BLaER1 treated with 17β-estradiol and CSF1 and Interleukin-3, amounts not matched to agents 10 nM and 100 nM (cell line): ENCODE measurements at regions not wholly inside any gene's neighbourhood (a gene's known extent, or its start where the extent isn't known, plus 50 kb on each side); places are given as distances from the start of the nearest gene placed in this dataset.

Experiments used
- H3K27ac ChIP-seq, 11 experiments: shearing (Covaris generic); formaldehyde crosslinking; 2 replicates each; pipeline ENCODE4 v1.8.1; 2022
- H3K27me3 ChIP-seq, 11 experiments: shearing (Covaris generic); formaldehyde crosslinking; 2 replicates each; pipeline ENCODE4 v1.8.1; 2022
- H3K36me3 ChIP-seq, 11 experiments: shearing (Covaris generic); formaldehyde crosslinking; 2 replicates each; pipeline ENCODE4 v1.8.1; 2022
- H3K4me1 ChIP-seq, 10 experiments: shearing (Covaris generic); formaldehyde crosslinking; 2 replicates each; pipeline ENCODE4 v1.8.1; 2022
- H3K4me2 ChIP-seq, 11 experiments: shearing (Covaris generic); formaldehyde crosslinking; 2 replicates each; pipeline ENCODE4 v1.8.1; 2022
- H3K4me3 ChIP-seq, 10 experiments: shearing (Covaris generic); formaldehyde crosslinking; 2 replicates each; pipeline ENCODE4 v1.8.1; 2022
- H3K9ac ChIP-seq, 11 experiments: shearing (Covaris generic); formaldehyde crosslinking; 2 replicates each; pipeline ENCODE4 v1.8.1; 2022
- H3K9me3 ChIP-seq, 11 experiments: shearing (Covaris generic); formaldehyde crosslinking; replicated peaks in 1 of 11; 2 replicates each; pipeline ENCODE4 v1.8.1; 2022
- H4K20me1 ChIP-seq, 11 experiments: shearing (Covaris generic); formaldehyde crosslinking; 2 replicates each; pipeline ENCODE4 v1.8.1; 2022
- Cebpa-rat ChIP-seq, 11 experiments: shearing (Covaris generic); IDR thresholded peaks; 2 replicates each; pipeline ENCODE4 v1.8.1; 2022

GRCh38 chr1:55938861-55939260 lies 640.5 kb downstream of the PLPP3 start:
- Histone ChIP-seq H3K4me1 (no peaks in the 10 kb centered on the region), H3K9me3 (peaks cover 0 to 17% (median 3%) of the 10 kb centered on the region in 11 experiments; a peak in 4 of 22 replicates), H4K20me1 (no peaks in the 10 kb centered on the region; a peak in 1 of 22 replicates), H3K4me2 (no peak overlapping the region), H3K36me3 (no peaks in the 10 kb centered on the region), H3K4me3 (no peak overlapping the region), H3K27me3 (no peaks in the 10 kb centered on the region), H3K27ac (no peak overlapping the region), H3K9ac (no peak overlapping the region)
- no peak for TF ChIP-seq Cebpa-rat (IDR thresholded peaks at IDR 0.05)

GRCh38 chr1:55938376-55938850 lies 641.0 kb downstream of the PLPP3 start:
- no peak overlapping the region for H3K9ac ChIP-seq
- no peak overlapping the region for H3K4me2 ChIP-seq
- H3K36me3 ChIP-seq, result no peaks in the 10 kb centered on the region
- no peaks in the 10 kb centered on the region for H3K4me1 ChIP-seq
- no peaks in the 10 kb centered on the region; a peak in 1 of 22 replicates for H4K20me1 ChIP-seq
- no peak overlapping the region for H3K4me3 ChIP-seq
- no peak overlapping the region for H3K27ac ChIP-seq
- TF ChIP-seq Cebpa-rat (IDR thresholded peaks at IDR 0.05), result no peak
- H3K9me3 ChIP-seq, result peaks cover 0 to 17% (median 3%) of the 10 kb centered on the region in 11 experiments; a peak in 4 of 22 replicates
- H3K27me3 ChIP-seq, result no peaks in the 10 kb centered on the region

DNA sequence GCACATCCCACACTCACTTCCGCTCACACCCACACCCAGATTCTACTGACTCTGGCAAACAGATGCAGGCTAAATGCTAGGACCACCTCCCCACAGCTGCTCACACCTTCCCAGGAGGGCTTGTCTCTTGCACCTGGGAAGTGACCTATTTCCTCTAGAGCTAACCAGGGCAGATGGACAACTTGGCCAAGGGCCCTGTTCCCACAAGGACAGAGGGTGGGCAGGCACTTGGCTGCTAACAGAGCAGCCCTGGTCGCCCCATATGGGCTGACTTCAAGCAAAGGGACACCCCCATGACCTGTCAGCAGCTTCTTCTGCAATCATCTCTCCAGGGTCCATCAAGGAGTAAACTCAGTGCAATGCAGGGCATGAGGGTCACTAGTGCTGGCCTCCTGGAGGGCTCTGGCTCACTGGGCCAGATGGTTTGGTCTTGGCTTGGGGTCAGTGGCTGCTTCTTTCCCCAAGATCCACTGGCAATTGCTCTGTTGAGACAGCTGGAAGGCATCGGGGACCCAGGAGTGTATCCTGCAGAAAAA lies 641.5 kb downstream of the PLPP3 start:
- TF ChIP-seq Cebpa-rat (IDR thresholded peaks at IDR 0.05), result no peak

DNA sequence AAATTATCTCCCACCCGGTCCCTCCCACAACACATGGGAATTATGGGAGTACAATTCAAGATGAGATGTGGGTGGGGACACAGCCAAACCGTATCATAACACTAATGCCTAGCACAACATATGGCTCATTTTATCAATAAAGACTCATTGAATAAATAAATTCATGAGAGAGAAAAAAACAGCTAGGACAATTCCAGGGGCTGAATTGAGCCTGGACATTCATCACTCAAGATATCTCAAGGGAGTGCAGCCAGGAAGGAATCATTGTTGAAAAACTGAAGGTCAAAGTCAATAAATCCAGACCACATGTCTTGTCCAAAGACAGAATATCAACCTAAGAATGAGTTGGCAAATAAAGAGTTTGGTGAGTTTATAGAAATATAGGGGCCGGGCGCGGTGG lies 644.1 kb downstream of the PLPP3 start:
- Histone ChIP-seq H3K27ac (no peak overlapping the region), H3K27me3 (no peaks in the 10 kb centered on the region), H3K4me1 (no peaks in the 10 kb centered on the region), H3K9me3 (peaks cover 0 to 14% (median 0%) of the 10 kb centered on the region in 11 experiments; a peak in 2 of 22 replicates), H3K4me3 (no peak overlapping the region), H3K9ac (no peak overlapping the region), H3K36me3 (no peaks in the 10 kb centered on the region), H3K4me2 (no peak overlapping the region), H4K20me1 (no peaks in the 10 kb centered on the region; a peak in 1 of 22 replicates)
- no peak for TF ChIP-seq Cebpa-rat (IDR thresholded peaks at IDR 0.05)

More for the DNA sequence above, 641.5 kb downstream of the PLPP3 start:
- H3K4me2 ChIP-seq, result no peak overlapping the region
- no peak overlapping the region for H3K27ac ChIP-seq
- H3K27me3 ChIP-seq, result no peaks in the 10 kb centered on the region
- H3K4me1 ChIP-seq, result no peaks in the 10 kb centered on the region
- no peak overlapping the region for H3K9ac ChIP-seq
- peaks cover 0 to 17% (median 3%) of the 10 kb centered on the region in 11 experiments; a peak in 4 of 22 replicates for H3K9me3 ChIP-seq
- no peaks in the 10 kb centered on the region; a peak in 1 of 22 replicates for H4K20me1 ChIP-seq
- H3K36me3 ChIP-seq, result no peaks in the 10 kb centered on the region
- no peak overlapping the region for H3K4me3 ChIP-seq

DNA sequence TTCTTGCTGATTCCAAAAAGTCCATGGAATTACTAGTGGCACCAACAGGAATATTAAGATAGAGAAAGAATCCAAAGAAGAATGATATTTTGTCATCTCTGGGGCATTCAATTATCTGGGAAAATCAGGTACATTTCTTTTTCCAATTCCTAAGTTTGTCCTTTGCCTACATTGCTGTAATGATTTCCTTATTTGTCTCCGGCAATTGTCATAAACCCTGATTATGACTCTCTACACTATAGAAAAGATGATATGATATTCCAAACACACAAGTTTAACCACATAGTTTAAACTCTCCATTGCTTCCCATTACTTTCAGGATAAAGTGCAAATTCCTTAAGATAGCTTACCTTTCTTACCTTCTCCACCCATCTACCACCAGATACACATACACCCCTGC lies 647.0 kb downstream of the PLPP3 start:
- Histone ChIP-seq H4K20me1 (no peaks in the 10 kb centered on the region), H3K4me2 (no peak overlapping the region), H3K9ac (no peak overlapping the region), H3K27ac (no peak overlapping the region), H3K4me3 (no peak overlapping the region), H3K27me3 (no peaks in the 10 kb centered on the region), H3K36me3 (no peaks in the 10 kb centered on the region), H3K4me1 (no peaks in the 10 kb centered on the region), H3K9me3 (peaks cover 0 to 14% (median 0%) of the 10 kb centered on the region in 11 experiments; a peak in 2 of 22 replicates)
- TF ChIP-seq Cebpa-rat (IDR thresholded peaks at IDR 0.05), result no peak

DNA sequence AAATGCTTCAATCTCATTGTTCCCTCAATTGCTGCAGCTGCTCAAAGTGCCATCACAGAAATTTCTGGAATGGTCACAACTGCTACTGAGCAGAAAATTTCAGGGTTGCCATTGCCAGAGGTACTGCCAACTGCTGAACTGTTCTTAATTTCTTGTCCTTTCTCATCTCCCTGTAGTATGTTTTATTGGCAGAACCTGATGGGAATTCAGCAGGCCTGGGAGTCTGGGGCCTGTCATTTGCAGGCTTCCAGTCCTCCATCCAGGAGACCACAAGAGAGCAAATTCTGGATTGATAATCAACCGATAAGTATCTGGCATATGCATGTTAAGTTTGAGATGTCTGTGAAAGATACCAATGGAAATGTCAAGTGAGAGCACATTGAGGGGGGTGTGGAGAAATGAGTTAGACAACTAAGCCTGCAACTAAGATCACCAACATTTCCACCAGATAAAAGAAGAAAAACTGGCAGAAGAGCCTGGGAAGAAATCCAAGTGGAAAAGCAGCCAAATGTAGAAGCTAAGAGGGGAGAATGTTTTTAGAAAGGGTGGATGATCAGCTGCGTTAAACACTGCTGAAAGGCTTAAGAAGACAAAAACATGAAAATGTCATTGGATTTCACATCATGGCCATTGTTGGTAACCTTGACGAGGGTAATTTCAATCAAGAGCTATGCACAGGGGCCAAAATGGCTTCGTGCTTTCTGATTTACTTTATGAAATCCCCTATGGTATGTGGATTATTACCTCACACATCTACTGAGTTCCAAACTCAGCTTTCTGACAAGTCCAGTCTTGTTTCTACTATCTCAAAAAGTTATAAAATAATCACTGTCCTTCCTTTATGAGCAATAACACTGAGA lies 648.1 kb downstream of the PLPP3 start:
- Histone ChIP-seq H3K4me2 (no peak overlapping the region), H3K4me1 (no peaks in the 10 kb centered on the region), H3K4me3 (no peak overlapping the region), H3K9me3 (peaks cover 0 to 14% (median 4%) of the 10 kb centered on the region in 11 experiments; a peak in 3 of 22 replicates), H4K20me1 (no peaks in the 10 kb centered on the region), H3K9ac (no peak overlapping the region), H3K36me3 (no peaks in the 10 kb centered on the region), H3K27me3 (no peaks in the 10 kb centered on the region), H3K27ac (no peak overlapping the region)
- TF ChIP-seq Cebpa-rat (IDR thresholded peaks at IDR 0.05), result no peak

DNA sequence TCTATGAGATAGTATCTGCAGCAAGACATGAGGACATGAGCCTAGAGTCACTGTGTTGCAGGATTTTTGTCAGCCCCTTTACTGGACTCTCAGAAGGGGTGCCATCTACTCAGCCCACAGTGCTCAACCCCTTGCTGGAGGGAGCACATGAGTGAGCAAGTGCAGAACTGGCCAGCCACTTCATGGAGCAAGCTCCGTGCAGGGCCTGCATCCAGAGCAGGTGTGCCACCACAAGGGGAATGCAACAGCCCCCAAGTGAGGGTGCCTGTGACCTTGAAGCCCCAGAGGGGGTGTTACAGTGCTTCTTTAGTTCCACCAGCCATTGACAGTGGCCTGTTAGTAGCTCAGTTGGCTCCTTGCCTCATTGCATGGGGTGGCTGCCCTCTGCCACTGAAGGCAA lies 649.7 kb downstream of the PLPP3 start:
- Histone ChIP-seq H3K4me3 (no peak overlapping the region), H4K20me1 (no peaks in the 10 kb centered on the region), H3K36me3 (no peaks in the 10 kb centered on the region), H3K9me3 (peaks cover 0 to 11% (median 4%) of the 10 kb centered on the region in 11 experiments; a peak in 3 of 22 replicates), H3K4me1 (no peaks in the 10 kb centered on the region), H3K27ac (no peak overlapping the region), H3K27me3 (no peaks in the 10 kb centered on the region), H3K9ac (no peak overlapping the region), H3K4me2 (no peak overlapping the region)
- no peak for TF ChIP-seq Cebpa-rat (IDR thresholded peaks at IDR 0.05)

- Histone ChIP-seq H3K36me3 (no peaks in the 10 kb centered on the region), H3K9me3 (peaks cover 0 to 7% (median 0%) of the 10 kb centered on the region in 11 experiments; a peak in 1 of 22 replicates), H3K4me2 (no peak overlapping the region), H3K9ac (no peak overlapping the region), H3K4me1 (no peaks in the 10 kb centered on the region), H4K20me1 (no peaks in the 10 kb centered on the region), H3K27me3 (no peaks in the 10 kb centered on the region), H3K27ac (no peak overlapping the region), H3K4me3 (no peak overlapping the region)
- TF ChIP-seq Cebpa-rat (IDR thresholded peaks at IDR 0.05), result no peak
Measured at GRCh38 chr1:55928576-55928975, 650.8 kb downstream of the PLPP3 start.

GRCh38 chr1:55927702-55928290 lies 651.6 kb downstream of the PLPP3 start:
- Histone ChIP-seq H3K4me3 (no peak overlapping the region), H3K36me3 (no peaks in the 10 kb centered on the region), H4K20me1 (no peaks in the 10 kb centered on the region), H3K4me1 (no peaks in the 10 kb centered on the region), H3K27me3 (no peaks in the 10 kb centered on the region), H3K9ac (no peak overlapping the region), H3K4me2 (no peak overlapping the region), H3K9me3 (peaks cover 0 to 7% (median 0%) of the 10 kb centered on the region in 11 experiments; a peak in 1 of 22 replicates), H3K27ac (no peak overlapping the region)
- no peak for TF ChIP-seq Cebpa-rat (IDR thresholded peaks at IDR 0.05)
